Heart left ventricle (tissue), 16 donors: ENCODE measurements at regions not wholly inside any gene's neighbourhood (a gene's known extent, or its start where the extent isn't known, plus 50 kb on each side); places are given as distances from the start of the nearest gene placed in this dataset.

ENCODE experiments used
- ATAC-seq, 4 donors: fragments of 200-7000 bp; cut with Tn5 transposase; one replicate each; pipeline ENCODE4 v1.9.1; 2020 to 2022; ENCODE audit warnings: moderate library complexity in 4 of 4, mild to moderate bottlenecking in 3 of 4, moderate number of reproducible peaks in 1 of 4
- DNase-seq, 5 donors: peaks; one replicate each; pipeline ENCODE4 v3.0.0-alpha.2; 2020
- H3K27ac ChIP-seq, 12 donors: fragments of 200-600 bp; sonication (generic) in 4 of 12; one replicate each; pipeline versions ENCODE4 v1.5.0 to v1.8.0; 2016 to 2022; ENCODE audit warnings: mild to moderate bottlenecking in 2 of 12
- H3K27me3 ChIP-seq, 9 donors: fragments of 200-600 bp; sonication (generic) in 2 of 9; one replicate each; pipeline versions ENCODE4 v1.5.1 to v1.8.0; 2016 to 2022; ENCODE audit warnings: mild to moderate bottlenecking in 3 of 9
- H3K36me3 ChIP-seq, 9 donors: fragments of 200-600 bp; sonication (generic) in 2 of 9; one replicate each; pipeline versions ENCODE4 v1.5.0 to v1.8.0; 2018 to 2022; ENCODE audit warnings: mild to moderate bottlenecking in 2 of 9
- H3K4me1 ChIP-seq, 12 donors: fragments of 200-600 bp; sonication (generic) in 4 of 12; one replicate each; pipeline versions ENCODE4 v1.5.0 to v1.8.0; 2016 to 2022; ENCODE audit warnings: mild to moderate bottlenecking in 3 of 12
- H3K4me3 ChIP-seq, 12 donors: fragments of 200-600 bp; sonication (generic) in 4 of 12; one replicate each; pipeline versions ENCODE4 v1.5.0 to v1.8.0; 2017 to 2022; ENCODE audit warnings: mild to moderate bottlenecking in 9 of 12, moderate library complexity in 4 of 12
- H3K9me3 ChIP-seq, 12 donors: fragments of 200-600 bp; sonication (generic) in 4 of 12; one replicate each; pipeline versions ENCODE4 v1.5.0 to v1.8.0; 2016 to 2022; ENCODE audit warnings: mild to moderate bottlenecking in 1 of 12
- POLR2A ChIP-seq, 2 donors: fragments of 450-650 bp; IDR thresholded peaks; one replicate each; pipeline ENCODE4 v1.6.1; 2017; ENCODE audit warnings: antibody characterized with exemption in 2 of 2, mild to moderate bottlenecking in 2 of 2, moderate library complexity in 2 of 2
- WGBS, 4 donors: extraction: QIAGEN DNeasy Blood & Tissue Kit in 2 of 4; methylation state at CpG; one replicate each; pipeline versions ENCODE4 v1.1.5 to v1.1.7; 2013 to 2018; 5-methylcytosine and 5-hydroxymethylcytosine counted together
- intact Hi-C, 10 donors: fragments of 100-400 bp; cut with DNase I; formaldehyde crosslinking; loops; one replicate each; pipeline versions ENCODE4 v1.11.1 to v1.14.2; 2022
- TF ChIP-seq, protein P1 (sequence below), 12 donors: fragments of 200-600 bp; sonication (generic) in 4 of 12; IDR thresholded peaks; one replicate each; pipeline versions ENCODE4 v1.5.0 to v1.8.0; 2018 to 2022; ENCODE audit warnings: antibody characterized with exemption in 12 of 12, mild to moderate bottlenecking in 5 of 12
- donor health status: ischemic (EF 13 %, LVEDD 7.1; RV severe dilation, severe dysfunction).
- donor health status: healthy with polysubstance abuse.
- donor health status: DM: no; HTN: yes; CAD: no.
- donor health status: DM: no; HTN: no; CAD: no.
- donor health status: ischemic (EF 25% LVEDD 6.9; RV normal size, moderate dysfunction).
- donor health status: ischemic (EF 25% LVEDD 5.7; RV mildly dilated, moderate dysfunction).
- donor health status: healthy.
- donor health status: DM: yes; HTN: yes; CAD: no.
- donor health status: ischemic (EF 35%, LVEDD 5.7; RV mildly dilated, moderate dysfunction).
- donor health status: nonischemic (EF 11% LVEDD 7.7; RV severe dilation, severe dysfunction).
- donor health status: DM: yes; HTN: yes; CAD: no.
- donor health status: PGD.
- donor health status: ischemic (EF 29% LVEDD 5.4; RV normal size, mild dysfunction).
- donor health status: nonischemic (EF 23%, LVEDD 6.1; RV moderate dilation, normal function).

GRCh38 chr1:30275926-30276764 is 447.2 kb downstream of the MATN1 start:
- Histone ChIP-seq H3K27ac (no peak overlapping the region), H3K9me3 (peaks cover 0 to 3% (median 0%) of the 10 kb centered on the region in 12 donors), H3K27me3 (peaks cover 0 to 23% (median 5%) of the 10 kb centered on the region in 9 donors), H3K36me3 (no peaks in the 10 kb centered on the region), H3K4me3 (no peak overlapping the region), H3K4me1 (no peaks in the 10 kb centered on the region)
- TF ChIP-seq, protein P1, sequence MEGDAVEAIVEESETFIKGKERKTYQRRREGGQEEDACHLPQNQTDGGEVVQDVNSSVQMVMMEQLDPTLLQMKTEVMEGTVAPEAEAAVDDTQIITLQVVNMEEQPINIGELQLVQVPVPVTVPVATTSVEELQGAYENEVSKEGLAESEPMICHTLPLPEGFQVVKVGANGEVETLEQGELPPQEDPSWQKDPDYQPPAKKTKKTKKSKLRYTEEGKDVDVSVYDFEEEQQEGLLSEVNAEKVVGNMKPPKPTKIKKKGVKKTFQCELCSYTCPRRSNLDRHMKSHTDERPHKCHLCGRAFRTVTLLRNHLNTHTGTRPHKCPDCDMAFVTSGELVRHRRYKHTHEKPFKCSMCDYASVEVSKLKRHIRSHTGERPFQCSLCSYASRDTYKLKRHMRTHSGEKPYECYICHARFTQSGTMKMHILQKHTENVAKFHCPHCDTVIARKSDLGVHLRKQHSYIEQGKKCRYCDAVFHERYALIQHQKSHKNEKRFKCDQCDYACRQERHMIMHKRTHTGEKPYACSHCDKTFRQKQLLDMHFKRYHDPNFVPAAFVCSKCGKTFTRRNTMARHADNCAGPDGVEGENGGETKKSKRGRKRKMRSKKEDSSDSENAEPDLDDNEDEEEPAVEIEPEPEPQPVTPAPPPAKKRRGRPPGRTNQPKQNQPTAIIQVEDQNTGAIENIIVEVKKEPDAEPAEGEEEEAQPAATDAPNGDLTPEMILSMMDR (IDR thresholded peaks at IDR 0.05): no peak
- no peak for TF ChIP-seq POLR2A (IDR thresholded peaks at IDR 0.05)
- intact Hi-C loops: no loop called here
- DNase-seq: peak in 1 of 5 donors; percentile 8
- no peak for ATAC-seq
- 81 to 84% (median 81%) methylated on average over 13 to 15 of the region's 15 CpGs for WGBS, 4 donors

- no peak overlapping the region for H3K4me3 ChIP-seq
- H3K27ac ChIP-seq: no peak overlapping the region
- intact Hi-C loops: no loop called here
- no peaks in the 10 kb centered on the region for H3K4me1 ChIP-seq
- no peak for TF ChIP-seq POLR2A (IDR thresholded peaks at IDR 0.05)
- TF ChIP-seq, protein P1 (IDR thresholded peaks at IDR 0.05): no peak
- DNase-seq: peak in 1 of 5 donors; percentile 3
- ATAC-seq: no peak
- 61 to 93% (median 77%) methylated on average over 3 of the region's 3 CpGs for WGBS, 4 donors
- H3K36me3 ChIP-seq: no peaks in the 10 kb centered on the region
- peaks cover 0 to 26% (median 5%) of the 10 kb centered on the region in 9 donors for H3K27me3 ChIP-seq
- peaks cover 0 to 3% (median 0%) of the 10 kb centered on the region in 12 donors for H3K9me3 ChIP-seq
Measured at GRCh38 chr1:30274976-30275621, 448.3 kb downstream of the MATN1 start.

DNA sequence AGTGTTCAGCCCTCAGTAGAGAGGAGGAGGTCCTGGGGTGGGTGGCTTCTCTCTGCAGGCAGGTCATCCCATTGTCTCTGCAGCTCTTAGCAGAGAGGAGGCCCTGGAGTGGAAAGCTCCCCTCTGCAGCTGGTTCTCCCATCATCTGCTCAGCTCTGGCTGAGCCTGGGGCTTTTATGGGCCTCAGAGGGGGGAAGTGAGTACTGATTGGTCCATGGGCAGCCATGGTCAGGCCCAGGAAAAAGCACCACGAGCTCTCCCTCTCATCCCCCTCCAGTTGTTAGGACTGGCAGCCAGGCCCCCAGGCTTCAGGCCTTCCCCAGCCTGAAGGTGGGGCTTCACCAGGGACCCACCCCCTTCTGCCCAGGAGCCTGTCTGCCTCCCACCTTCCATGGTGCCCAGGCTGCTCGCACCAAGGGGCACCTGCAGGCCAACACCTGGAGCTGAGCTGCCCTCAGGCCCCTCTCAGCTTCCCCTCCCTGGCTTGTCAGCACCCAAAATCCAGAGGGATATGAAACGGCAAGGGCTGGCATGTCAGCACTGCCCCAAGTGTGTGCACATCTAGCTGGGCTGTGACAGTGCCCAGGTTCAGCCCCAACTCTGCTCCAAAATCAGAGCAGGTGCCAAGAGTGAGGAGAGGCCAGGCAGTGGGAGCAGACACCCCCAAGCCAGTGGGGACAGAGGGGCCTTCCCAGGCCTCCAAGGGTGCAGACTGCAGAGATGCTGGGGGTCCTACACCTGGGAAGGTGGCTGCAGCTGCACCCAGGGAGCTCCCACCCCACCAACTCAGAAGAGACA is 449.0 kb downstream of the MATN1 start:
- peaks cover 0 to 33% (median 5%) of the 10 kb centered on the region in 9 donors for H3K27me3 ChIP-seq
- H3K4me3 ChIP-seq: no peak overlapping the region
- ATAC-seq: no peak
- H3K9me3 ChIP-seq: peaks cover 0 to 2% (median 0%) of the 10 kb centered on the region in 12 donors
- intact Hi-C loops: no loop called here
- no peak for TF ChIP-seq POLR2A (IDR thresholded peaks at IDR 0.05)
- TF ChIP-seq, protein P1 (IDR thresholded peaks at IDR 0.05): no peak
- no peaks in the 10 kb centered on the region for H3K36me3 ChIP-seq
- no peak overlapping the region for H3K27ac ChIP-seq
- WGBS, 4 donors: 50 to 74% (median 58%) methylated on average over 2 to 3 of the region's 3 CpGs
- DNase-seq: peak in 1 of 5 donors; percentile 1
- H3K4me1 ChIP-seq: no peaks in the 10 kb centered on the region
